ENCODE measurements at regions not wholly inside any gene's neighbourhood (a gene's known extent, or its start where the extent isn't known, plus 50 kb on each side); places are given as distances from the start of the nearest gene placed in this dataset.

DNA sequence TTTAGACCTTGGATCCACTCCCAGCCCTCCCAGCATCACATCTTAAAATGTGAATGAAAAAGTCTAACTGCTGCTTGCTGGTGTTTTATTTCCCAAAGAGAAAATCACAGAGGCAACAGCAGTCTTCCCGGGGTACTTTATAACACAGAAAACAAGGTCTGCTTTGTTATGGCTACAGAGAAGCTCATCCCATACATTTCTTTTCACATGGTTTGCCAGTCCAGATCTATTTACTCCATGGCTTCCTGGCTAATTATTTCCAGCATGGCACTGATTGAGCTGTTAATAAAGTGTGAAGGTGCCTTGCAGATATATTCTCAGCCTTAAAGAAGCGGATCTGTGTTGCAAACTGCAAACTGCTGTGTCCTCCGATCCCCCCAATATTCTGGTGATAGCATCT, 466.1 kb upstream of the CFAP20DC start:
- TF ChIP-seq EZH2 (IDR thresholded peaks at IDR 0.05) (no peak), POLR2AphosphoS5 (IDR thresholded peaks at IDR 0.05; ENCODE audit: borderline replicate concordance, low read depth, low read length) (no peak), FOXP2 (optimal IDR thresholded peaks at IDR 0.05; ENCODE audit: control extremely low read depth, extremely low read length, insufficient read depth) (no peak)
